Caco-2 (cell line): ENCODE measurements at regions not wholly inside any gene's neighbourhood (a gene's known extent, or its start where the extent isn't known, plus 50 kb on each side); places are given as distances from the start of the nearest gene placed in this dataset.

Source experiments
- BruUV-seq: library from RNA; stranded (reverse); fragments of 400-500 nt; replicated peaks from 2 replicates; lab custom pipeline; 2021; lab: Mats Ljungman, UMichigan
- CTCF ChIA-PET: fragments of 300-600 bp; sonication (Branson Sonifier 250); formaldehyde crosslinking; loops from one replicate; lab custom pipeline; 2022; ENCODE audit warnings: antibody characterized with exemption; lab: Charles Lee
- POLR2A ChIA-PET: fragments of 300-600 bp; sonication (Branson Sonifier 250); formaldehyde crosslinking; loops from one replicate; lab custom pipeline; 2022; ENCODE audit warnings: antibody characterized with exemption; lab: Charles Lee
- DNase-seq, 2 experiments: peaks; one replicate each; pipeline versions ENCODE4 v3.0.0 to v3.0.0-alpha.2; 2020 to 2022
- H3K27me3 ChIP-seq: replicated peaks from 2 replicates; pipeline ENCODE4 v1.6.0; 2011; ENCODE audit warnings: low read length; ENCODE audit not compliant: control insufficient read depth, insufficient read depth
- H3K36me3 ChIP-seq: 2 replicates; pipeline ENCODE4 v1.5.1; 2011; ENCODE audit warnings: low read length; ENCODE audit not compliant: control insufficient read depth, insufficient read depth
- H3K4me1 ChIP-seq: fragments of 250-450 bp; sonication (Bioruptor Pico); 2 replicates; pipeline ENCODE4 v1.5.1; 2020; ENCODE audit warnings: mild to moderate bottlenecking
- H3K4me3 ChIP-seq: 2 replicates; pipeline ENCODE4 v1.5.1; 2011; ENCODE audit warnings: low read depth, mild to moderate bottlenecking, control low read depth, low read length
- H3K9me3 ChIP-seq: fragments of 250-450 bp; sonication (Bioruptor Pico); 2 replicates; pipeline ENCODE4 v1.5.1; 2020; ENCODE audit warnings: mild to moderate bottlenecking, moderate library complexity
- H3K27ac Mint-ChIP-seq: one replicate; pipeline ENCODE4 v1.8.0; 2022; ENCODE audit warnings: mixed read lengths; ENCODE audit not compliant: unreplicated experiment
- H3K27me3 Mint-ChIP-seq: one replicate; pipeline ENCODE4 v1.8.0; 2022; ENCODE audit warnings: mixed read lengths; ENCODE audit not compliant: insufficient read depth, unreplicated experiment
- H3K36me3 Mint-ChIP-seq: one replicate; pipeline ENCODE4 v1.8.0; 2022; ENCODE audit warnings: mild to moderate bottlenecking, mixed read lengths; ENCODE audit not compliant: insufficient read depth, unreplicated experiment
- H3K4me1 Mint-ChIP-seq: one replicate; pipeline ENCODE4 v1.8.0; 2022; ENCODE audit warnings: low read depth, mixed read lengths; ENCODE audit not compliant: unreplicated experiment
- H3K4me3 Mint-ChIP-seq: one replicate; pipeline ENCODE4 v1.8.0; 2022; ENCODE audit warnings: mild to moderate bottlenecking, moderate library complexity, mixed read lengths; ENCODE audit not compliant: unreplicated experiment
- H3K9me3 Mint-ChIP-seq: one replicate; pipeline ENCODE4 v1.8.0; 2022; ENCODE audit warnings: mixed read lengths; ENCODE audit not compliant: unreplicated experiment
- intact Hi-C: fragments of 100-400 bp; cut with micrococcal nuclease; formaldehyde crosslinking; loops from one replicate; pipeline ENCODE4 v1.10.0; 2022; ENCODE audit not compliant: unreplicated experiment
- TF ChIP-seq, protein P1 (sequence below), 2 experiments: fragments of 200-600 bp in 1 of 2; IDR thresholded peaks; 1 replicate in 1 of 2; 2 replicates in 1 of 2; pipeline versions ENCODE4 v1.5.1 to v1.8.0; 2011 to 2022; ENCODE audit warnings: antibody characterized with exemption in 1 of 2, control low read depth in 1 of 2, inconsistent platforms in 1 of 2, low read depth in 1 of 2, low read length in 1 of 2, mild to moderate bottlenecking in 1 of 2, moderate library complexity in 1 of 2; ENCODE audit not compliant: insufficient read depth in 1 of 2, severe bottlenecking in 1 of 2, unreplicated experiment in 1 of 2

DNA sequence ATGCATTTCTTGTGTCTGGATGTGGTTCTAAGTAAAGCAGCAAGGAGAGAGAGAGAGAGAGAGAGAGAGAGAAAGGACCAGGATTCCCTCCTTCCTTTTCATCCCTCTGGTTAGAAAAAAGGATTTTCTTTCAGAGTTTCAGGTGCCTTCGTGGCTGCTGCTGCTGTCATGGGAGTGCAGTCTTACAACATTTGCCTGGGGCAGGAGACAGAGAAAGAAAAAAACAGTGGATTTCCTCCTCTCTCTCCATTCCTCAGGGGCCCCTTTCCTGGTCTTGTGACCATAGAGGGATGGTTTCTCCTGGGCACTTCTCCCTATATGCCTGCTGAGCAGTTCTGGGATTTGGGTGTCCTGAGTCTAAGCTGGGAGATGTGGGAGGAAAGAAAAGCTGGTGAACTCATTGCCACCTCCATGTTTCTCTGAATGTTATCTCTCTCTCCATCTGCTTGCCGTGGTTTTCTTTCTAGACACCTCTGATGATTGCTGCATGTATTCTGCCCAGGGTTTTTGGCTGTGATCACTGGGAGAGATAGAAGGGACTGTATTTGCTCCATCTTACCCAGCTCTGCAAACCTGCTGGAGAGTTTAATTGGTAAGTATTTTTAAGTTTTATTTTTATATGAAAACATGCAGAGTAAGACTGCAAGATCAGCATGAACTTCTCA lies 142.4 kb upstream of the RGMA start:
- peaks cover 14% of the 10 kb centered on the region for H3K9me3 Mint-ChIP-seq
- Histone ChIP-seq H3K4me3 (no peak overlapping the region), H3K9me3 (no peaks in the 10 kb centered on the region), H3K4me1 (peaks cover 7% of the 10 kb centered on the region; the same call in 1 of the 2 replicates), H3K36me3 (no peaks in the 10 kb centered on the region), H3K27me3 (no peaks in the 10 kb centered on the region)
- no peak for DNase-seq
- CTCF ChIA-PET = interaction anchor here (0.6 kb wide), 1 partner anchor 114 kb away, joined by 3 read pairs; no protein-coding TSS in a partner anchor
- POLR2A ChIA-PET = no interaction called here
- no peaks in the 10 kb centered on the region for H3K36me3 Mint-ChIP-seq
- TF ChIP-seq, protein P1, sequence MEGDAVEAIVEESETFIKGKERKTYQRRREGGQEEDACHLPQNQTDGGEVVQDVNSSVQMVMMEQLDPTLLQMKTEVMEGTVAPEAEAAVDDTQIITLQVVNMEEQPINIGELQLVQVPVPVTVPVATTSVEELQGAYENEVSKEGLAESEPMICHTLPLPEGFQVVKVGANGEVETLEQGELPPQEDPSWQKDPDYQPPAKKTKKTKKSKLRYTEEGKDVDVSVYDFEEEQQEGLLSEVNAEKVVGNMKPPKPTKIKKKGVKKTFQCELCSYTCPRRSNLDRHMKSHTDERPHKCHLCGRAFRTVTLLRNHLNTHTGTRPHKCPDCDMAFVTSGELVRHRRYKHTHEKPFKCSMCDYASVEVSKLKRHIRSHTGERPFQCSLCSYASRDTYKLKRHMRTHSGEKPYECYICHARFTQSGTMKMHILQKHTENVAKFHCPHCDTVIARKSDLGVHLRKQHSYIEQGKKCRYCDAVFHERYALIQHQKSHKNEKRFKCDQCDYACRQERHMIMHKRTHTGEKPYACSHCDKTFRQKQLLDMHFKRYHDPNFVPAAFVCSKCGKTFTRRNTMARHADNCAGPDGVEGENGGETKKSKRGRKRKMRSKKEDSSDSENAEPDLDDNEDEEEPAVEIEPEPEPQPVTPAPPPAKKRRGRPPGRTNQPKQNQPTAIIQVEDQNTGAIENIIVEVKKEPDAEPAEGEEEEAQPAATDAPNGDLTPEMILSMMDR (IDR thresholded peaks at IDR 0.05; ENCODE audit: insufficient read depth in 1 of 2, low read depth in 1 of 2, low read length in 1 of 2, severe bottlenecking in 1 of 2, unreplicated experiment in 1 of 2) = no peak
- peaks cover 15% of the 10 kb centered on the region for H3K4me1 Mint-ChIP-seq
- intact Hi-C loops = no loop called here
- peak overlapping the region; percentile 30 for H3K27ac Mint-ChIP-seq
- H3K27me3 Mint-ChIP-seq = no peaks in the 10 kb centered on the region
- no peak overlapping the region for H3K4me3 Mint-ChIP-seq
- no TSS peak for BruUV-seq

DNA sequence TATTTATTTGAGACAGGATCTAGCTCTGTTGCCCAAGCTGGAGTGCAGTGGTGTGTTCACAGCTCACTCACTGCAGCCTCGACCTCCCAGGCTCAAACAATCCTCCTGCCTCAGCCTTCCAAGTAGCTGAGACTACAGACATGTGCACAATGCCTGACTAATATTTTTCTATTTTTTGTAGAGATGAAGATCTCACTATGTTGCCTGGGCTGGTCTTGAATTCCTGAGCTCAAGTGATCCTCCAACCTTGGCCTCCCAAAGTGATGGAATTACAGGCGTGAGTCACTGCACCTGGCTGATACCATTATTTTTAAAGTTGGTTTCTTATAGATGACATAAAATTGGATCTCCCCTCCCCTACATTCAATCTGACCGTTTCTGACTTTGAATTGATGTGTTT lies 139.5 kb upstream of the RGMA start:
- TF ChIP-seq, protein P1 (IDR thresholded peaks at IDR 0.05; ENCODE audit: insufficient read depth in 1 of 2, low read depth in 1 of 2, low read length in 1 of 2, severe bottlenecking in 1 of 2, unreplicated experiment in 1 of 2) = no peak
- Mint-ChIP-seq H3K27me3 (peaks cover 2% of the 10 kb centered on the region), H3K9me3 (peaks cover 14% of the 10 kb centered on the region), H3K36me3 (no peaks in the 10 kb centered on the region), H3K4me1 (peaks cover 13% of the 10 kb centered on the region), H3K27ac (peak overlapping the region; percentile 56), H3K4me3 (no peak overlapping the region)
- Histone ChIP-seq H3K27me3 (no peaks in the 10 kb centered on the region), H3K4me1 (no peaks in the 10 kb centered on the region), H3K9me3 (no peaks in the 10 kb centered on the region), H3K4me3 (no peak overlapping the region), H3K36me3 (no peaks in the 10 kb centered on the region)
- ChIA-PET CTCF (no interaction called here), POLR2A (no interaction called here)
- intact Hi-C loops = no loop called here
- BruUV-seq = no TSS peak
- no peak for DNase-seq

DNA sequence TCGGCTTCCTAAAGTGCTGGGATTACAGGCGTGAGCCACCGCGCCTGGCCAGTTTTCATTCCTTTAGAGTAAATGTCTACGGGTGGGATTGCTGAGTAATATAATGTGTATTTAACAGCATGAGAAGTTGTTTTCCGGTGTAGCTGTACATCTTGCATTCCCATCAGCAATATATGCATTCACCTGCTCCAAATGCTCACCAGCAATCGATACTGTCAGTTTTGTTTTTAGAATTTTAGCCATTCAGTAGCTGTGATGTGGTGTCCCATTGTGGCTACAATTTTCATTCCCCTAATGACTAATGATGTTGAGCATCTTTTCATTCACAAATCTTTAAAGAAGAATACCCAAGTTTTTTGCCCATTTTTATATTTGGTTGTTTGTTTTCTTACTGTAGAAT lies 134.8 kb upstream of the RGMA start:
- H3K4me3 ChIP-seq = no peak overlapping the region
- H3K9me3 Mint-ChIP-seq = no peaks in the 10 kb centered on the region

More for the DNA sequence above, 134.8 kb upstream of the RGMA start:
- H3K27me3 Mint-ChIP-seq = peaks cover 2% of the 10 kb centered on the region
- peaks cover 6% of the 10 kb centered on the region for H3K4me1 Mint-ChIP-seq
- DNase-seq = no peak
- 0 out of 2 replicates have a peak, but pooled peaks cover 2% of the 10 kb centered on the region for H3K9me3 ChIP-seq
- TF ChIP-seq, protein P1 (IDR thresholded peaks at IDR 0.05; ENCODE audit: insufficient read depth in 1 of 2, low read depth in 1 of 2, low read length in 1 of 2, severe bottlenecking in 1 of 2, unreplicated experiment in 1 of 2) = no peak
- ChIA-PET POLR2A (no interaction called here), CTCF (no interaction called here)
- no TSS peak for BruUV-seq
- intact Hi-C loops = no loop called here
- H3K27ac Mint-ChIP-seq = no peak overlapping the region
- H3K4me3 Mint-ChIP-seq = no peak overlapping the region
- H3K36me3 Mint-ChIP-seq = no peaks in the 10 kb centered on the region
- H3K36me3 ChIP-seq = no peaks in the 10 kb centered on the region
- no peaks in the 10 kb centered on the region for H3K27me3 ChIP-seq
- no peaks in the 10 kb centered on the region for H3K4me1 ChIP-seq
